ENCODE measurements at regions not wholly inside any gene's neighbourhood (a gene's known extent, or its start where the extent isn't known, plus 50 kb on each side); places are given as distances from the start of the nearest gene placed in this dataset.

DNA sequence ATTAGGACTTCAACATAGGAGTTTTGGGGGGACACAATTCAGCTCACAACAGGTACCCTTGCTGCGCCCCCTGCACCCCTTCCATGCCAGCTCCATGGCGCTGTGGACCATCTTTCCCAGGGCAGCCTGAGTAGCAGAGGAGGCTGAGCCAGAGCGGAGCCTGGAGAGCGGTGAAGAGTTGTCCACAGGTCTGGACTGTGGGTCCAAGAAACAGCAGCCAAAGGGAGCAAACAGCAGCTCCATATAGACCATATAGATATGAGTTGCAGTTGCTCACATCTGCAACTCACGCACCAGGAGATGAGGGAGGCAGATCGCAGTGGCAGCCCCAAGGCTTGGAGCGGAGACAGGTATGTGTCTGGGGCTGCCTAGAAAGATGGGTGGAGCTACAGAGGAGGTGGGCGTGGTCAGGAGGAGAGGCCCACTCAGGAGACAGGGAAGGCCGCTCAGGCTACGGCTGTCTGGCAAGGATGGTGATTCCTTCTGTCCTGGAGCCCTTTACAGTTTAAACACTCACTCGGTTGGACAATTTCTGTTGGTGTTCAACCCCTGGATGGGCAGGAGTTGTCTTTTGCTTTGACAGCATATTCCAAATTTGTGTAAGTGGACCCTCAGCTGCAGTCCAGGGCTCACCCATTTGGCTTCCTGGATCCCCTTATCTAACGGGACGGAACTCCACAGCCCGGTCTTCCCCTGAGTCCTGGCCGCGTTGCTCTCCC lies 155.1 kb downstream of the LPIN1 start:
- Histone ChIP-seq H3K27ac (ENCODE audit: low read length) (no peak overlapping the region), H3K9ac (ENCODE audit: low read depth, low read length) (no peak overlapping the region), H3K9me3 (ENCODE audit: insufficient read depth, low read depth, low read length) (no peaks in the 10 kb centered on the region), H3K36me3 (ENCODE audit: insufficient read depth, low read depth, low read length) (no peaks in the 10 kb centered on the region), H3K27me3 (ENCODE audit: insufficient read depth, low read length) (no peaks in the 10 kb centered on the region), H3K4me3 (ENCODE audit: low read length) (no peak overlapping the region), H3K4me1 (ENCODE audit: insufficient read depth, low read length) (peaks cover 6% of the 10 kb centered on the region; the same call in 1 of the 2 replicates)

DNA sequence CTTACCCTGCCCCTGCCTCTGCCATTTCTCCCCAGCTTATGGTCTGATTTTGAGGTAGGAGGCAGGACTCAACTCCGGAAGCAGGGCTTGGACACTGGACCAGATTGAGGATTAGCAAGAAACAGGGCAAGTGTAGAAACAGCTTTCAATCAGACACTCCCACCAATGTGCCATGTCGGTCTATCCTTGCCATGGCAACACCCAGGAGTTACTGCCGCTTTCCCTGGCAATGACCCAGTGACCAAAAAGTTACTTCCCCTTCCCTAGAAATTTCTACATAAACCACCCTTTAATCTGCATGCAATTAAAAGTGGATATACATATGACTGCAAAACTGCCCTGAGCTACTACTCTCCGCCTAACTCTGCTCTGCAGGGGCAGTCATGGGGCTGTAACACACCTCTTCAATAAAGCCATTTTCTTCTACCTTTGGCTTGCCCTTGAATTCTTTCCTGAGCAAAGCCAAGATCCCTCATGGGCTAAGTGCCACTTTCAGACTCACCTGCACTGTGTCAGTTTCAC lies 156.7 kb downstream of the LPIN1 start:
- no peaks in the 10 kb centered on the region for H3K27me3 ChIP-seq (ENCODE audit: insufficient read depth, low read length)
- H3K9me3 ChIP-seq (ENCODE audit: insufficient read depth, low read depth, low read length): no peaks in the 10 kb centered on the region
- no peak overlapping the region for H3K9ac ChIP-seq (ENCODE audit: low read depth, low read length)
- no peak overlapping the region for H3K27ac ChIP-seq (ENCODE audit: low read length)
- H3K4me3 ChIP-seq (ENCODE audit: low read length): no peak overlapping the region
- H3K4me1 ChIP-seq (ENCODE audit: insufficient read depth, low read length): no peaks in the 10 kb centered on the region
- H3K36me3 ChIP-seq (ENCODE audit: insufficient read depth, low read depth, low read length): no peaks in the 10 kb centered on the region

DNA sequence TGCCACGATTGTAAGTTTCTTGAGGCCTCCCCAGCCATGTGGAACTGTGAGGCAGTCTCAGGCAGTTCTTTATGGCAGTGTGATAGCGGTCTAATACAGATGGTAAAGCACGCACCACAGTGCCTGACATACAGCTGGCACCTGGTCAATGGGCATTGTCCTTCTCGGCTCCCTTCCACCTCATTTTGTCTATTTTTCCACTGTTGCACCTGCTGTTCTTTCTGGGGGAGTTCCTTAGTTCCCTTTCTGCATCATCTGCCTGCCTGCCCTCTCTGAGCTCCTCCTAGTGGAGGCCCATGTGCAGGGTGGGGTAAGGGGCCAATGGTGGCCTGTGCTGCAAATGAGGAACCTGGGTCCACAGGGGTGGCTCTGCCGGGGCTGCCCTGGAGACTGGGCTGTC lies 157.6 kb downstream of the LPIN1 start:
- Histone ChIP-seq H3K36me3 (ENCODE audit: insufficient read depth, low read depth, low read length) (no peaks in the 10 kb centered on the region), H3K27me3 (ENCODE audit: insufficient read depth, low read length) (no peaks in the 10 kb centered on the region), H3K9ac (ENCODE audit: low read depth, low read length) (no peak overlapping the region), H3K4me3 (ENCODE audit: low read length) (no peak overlapping the region), H3K9me3 (ENCODE audit: insufficient read depth, low read depth, low read length) (no peaks in the 10 kb centered on the region), H3K27ac (ENCODE audit: low read length) (no peak overlapping the region), H3K4me1 (ENCODE audit: insufficient read depth, low read length) (no peaks in the 10 kb centered on the region)

DNA sequence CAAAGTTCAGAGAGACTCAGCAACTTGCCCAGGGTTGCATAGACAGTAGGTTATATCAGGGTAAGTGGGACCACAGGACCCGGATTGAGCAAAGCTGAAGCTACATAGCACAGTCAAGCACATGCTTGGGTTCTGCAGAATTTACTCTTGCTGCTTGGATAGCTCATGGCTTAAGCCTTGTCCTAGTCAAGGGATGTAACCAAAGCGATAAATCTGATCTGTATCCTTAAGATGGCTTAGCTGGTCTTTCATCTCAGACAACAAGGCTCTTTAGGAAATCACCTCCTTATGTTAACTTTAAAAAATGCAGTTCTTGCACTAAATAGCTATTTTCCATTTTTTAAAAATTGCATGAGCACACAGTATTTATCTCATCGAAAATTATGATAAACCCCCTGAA lies 158.5 kb downstream of the LPIN1 start:
- Histone ChIP-seq H3K36me3 (ENCODE audit: insufficient read depth, low read depth, low read length) (no peaks in the 10 kb centered on the region), H3K9ac (ENCODE audit: low read depth, low read length) (no peak overlapping the region), H3K4me1 (ENCODE audit: insufficient read depth, low read length) (no peaks in the 10 kb centered on the region), H3K4me3 (ENCODE audit: low read length) (no peak overlapping the region), H3K27me3 (ENCODE audit: insufficient read depth, low read length) (no peaks in the 10 kb centered on the region), H3K9me3 (ENCODE audit: insufficient read depth, low read depth, low read length) (no peaks in the 10 kb centered on the region), H3K27ac (ENCODE audit: low read length) (no peak overlapping the region)

DNA sequence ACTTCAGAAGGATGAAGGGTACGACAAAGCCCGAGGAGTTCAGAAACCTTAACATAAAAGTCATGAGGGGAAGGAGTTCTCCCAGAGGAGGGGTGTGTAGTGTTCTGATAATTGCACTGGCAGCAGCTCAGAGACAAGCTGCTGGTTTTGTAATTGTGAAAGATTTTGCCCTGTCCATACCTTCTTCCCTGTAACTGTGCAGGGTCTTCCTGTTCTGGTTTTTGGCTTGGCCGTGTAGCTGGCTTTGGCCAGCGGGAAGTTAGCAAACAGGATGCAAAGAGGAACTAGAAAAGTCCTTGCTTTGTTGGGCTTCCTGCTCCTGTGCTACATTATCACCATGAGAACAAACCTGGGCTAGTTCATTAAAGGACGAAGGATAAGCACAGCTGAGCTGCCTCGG lies 160.8 kb downstream of the LPIN1 start:
- H3K4me1 ChIP-seq (ENCODE audit: insufficient read depth, low read length): no peaks in the 10 kb centered on the region
- H3K4me3 ChIP-seq (ENCODE audit: low read length): no peak overlapping the region
- H3K27ac ChIP-seq (ENCODE audit: low read length): no peak overlapping the region
- no peak overlapping the region for H3K9ac ChIP-seq (ENCODE audit: low read depth, low read length)
- no peaks in the 10 kb centered on the region for H3K27me3 ChIP-seq (ENCODE audit: insufficient read depth, low read length)
- H3K36me3 ChIP-seq (ENCODE audit: insufficient read depth, low read depth, low read length): no peaks in the 10 kb centered on the region
- no peaks in the 10 kb centered on the region for H3K9me3 ChIP-seq (ENCODE audit: insufficient read depth, low read depth, low read length)

DNA sequence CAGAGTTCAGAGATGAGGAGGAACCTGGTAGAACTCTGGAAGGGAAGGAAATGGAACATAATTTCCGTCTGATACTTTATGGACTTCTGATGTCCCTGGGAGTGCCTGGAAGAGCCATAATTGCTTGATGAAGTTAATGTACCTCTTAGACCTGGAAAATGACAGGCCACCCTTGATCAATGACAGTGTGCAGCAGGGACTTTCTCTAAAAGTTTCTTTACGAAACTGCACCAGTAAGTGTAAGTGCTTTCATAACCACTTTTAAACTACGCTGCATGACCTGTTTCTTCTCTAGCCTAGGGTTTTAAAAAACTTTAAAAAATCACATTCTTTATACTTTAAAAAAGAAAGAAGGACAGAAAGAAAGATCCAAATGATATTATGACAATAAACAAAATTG lies 164.5 kb downstream of the LPIN1 start:
- no peaks in the 10 kb centered on the region for H3K4me1 ChIP-seq (ENCODE audit: insufficient read depth, low read length)
- no peak overlapping the region for H3K9ac ChIP-seq (ENCODE audit: low read depth, low read length)
- H3K27ac ChIP-seq (ENCODE audit: low read length): no peak overlapping the region
- H3K9me3 ChIP-seq (ENCODE audit: insufficient read depth, low read depth, low read length): no peaks in the 10 kb centered on the region
- H3K4me3 ChIP-seq (ENCODE audit: low read length): no peak overlapping the region
- H3K27me3 ChIP-seq (ENCODE audit: insufficient read depth, low read length): no peaks in the 10 kb centered on the region
- no peaks in the 10 kb centered on the region for H3K36me3 ChIP-seq (ENCODE audit: insufficient read depth, low read depth, low read length)

DNA sequence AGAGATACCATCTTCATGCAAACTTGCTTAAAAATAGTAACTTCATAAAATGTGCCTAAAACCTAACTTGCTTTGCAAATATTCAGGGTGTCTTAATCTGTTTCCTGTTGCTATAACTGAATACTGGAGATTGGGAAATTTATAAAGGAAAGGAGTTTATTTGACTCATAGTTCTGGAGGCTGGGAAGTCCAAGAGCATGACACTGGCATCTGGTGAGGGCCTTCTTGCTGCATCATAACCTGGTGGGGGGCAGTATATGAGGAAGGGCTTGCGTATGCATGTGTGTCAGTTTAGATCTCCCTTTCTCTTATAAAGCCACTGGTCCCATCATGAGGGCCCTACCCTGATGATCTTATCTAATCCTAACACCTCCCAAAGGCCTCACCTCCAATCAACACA lies 166.5 kb downstream of the LPIN1 start:
- Histone ChIP-seq H3K4me1 (ENCODE audit: insufficient read depth, low read length) (no peaks in the 10 kb centered on the region), H3K36me3 (ENCODE audit: insufficient read depth, low read depth, low read length) (no peaks in the 10 kb centered on the region), H3K27me3 (ENCODE audit: insufficient read depth, low read length) (no peaks in the 10 kb centered on the region), H3K4me3 (ENCODE audit: low read length) (no peak overlapping the region), H3K9ac (ENCODE audit: low read depth, low read length) (no peak overlapping the region), H3K27ac (ENCODE audit: low read length) (no peak overlapping the region), H3K9me3 (ENCODE audit: insufficient read depth, low read depth, low read length) (no peaks in the 10 kb centered on the region)

DNA sequence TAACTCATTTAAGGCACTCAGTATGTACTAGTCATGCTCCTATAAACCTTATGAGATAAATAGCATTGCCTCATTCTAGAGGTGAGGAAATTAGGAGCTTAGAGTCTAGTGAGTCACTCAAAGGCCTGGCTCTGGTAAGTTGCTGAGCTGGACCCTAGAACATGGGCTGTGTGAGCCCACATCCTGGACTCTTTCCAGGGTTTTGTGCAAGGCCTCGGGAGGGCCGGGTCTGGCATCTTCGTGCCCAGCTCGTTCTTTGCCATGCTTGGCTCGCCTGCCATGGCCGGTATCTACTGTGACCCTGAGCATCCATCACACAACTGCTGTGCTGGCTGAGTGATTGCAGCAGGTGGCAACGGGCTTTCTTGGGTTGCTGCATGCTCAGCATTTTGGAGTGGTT lies 168.0 kb downstream of the LPIN1 start:
- Histone ChIP-seq H3K9ac (ENCODE audit: low read depth, low read length) (no peak overlapping the region), H3K9me3 (ENCODE audit: insufficient read depth, low read depth, low read length) (no peaks in the 10 kb centered on the region), H3K27me3 (ENCODE audit: insufficient read depth, low read length) (no peaks in the 10 kb centered on the region), H3K36me3 (ENCODE audit: insufficient read depth, low read depth, low read length) (no peaks in the 10 kb centered on the region), H3K27ac (ENCODE audit: low read length) (no peak overlapping the region), H3K4me1 (ENCODE audit: insufficient read depth, low read length) (no peaks in the 10 kb centered on the region), H3K4me3 (ENCODE audit: low read length) (no peak overlapping the region)

DNA sequence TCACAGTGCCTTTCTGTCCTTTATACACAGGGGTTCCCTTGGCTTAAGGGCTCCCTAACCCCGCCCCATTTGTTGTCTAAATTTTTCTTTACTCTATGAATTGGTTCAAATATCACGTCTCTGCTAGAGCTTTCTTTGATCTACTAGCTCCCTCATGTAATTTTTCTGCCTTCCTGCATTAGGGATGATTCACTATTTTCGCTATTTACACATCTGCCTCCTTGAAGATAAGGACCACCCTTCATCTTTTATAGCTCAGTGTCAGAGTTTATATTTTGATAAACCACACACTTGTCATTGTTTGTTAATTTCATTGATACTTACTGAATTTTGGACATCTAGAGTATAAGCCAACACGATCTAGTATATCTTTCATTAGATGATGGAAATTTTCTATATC lies 169.2 kb downstream of the LPIN1 start:
- Histone ChIP-seq H3K4me1 (ENCODE audit: insufficient read depth, low read length) (no peaks in the 10 kb centered on the region; the same call in 1 of the 2 replicates), H3K27ac (ENCODE audit: low read length) (no peak overlapping the region), H3K9me3 (ENCODE audit: insufficient read depth, low read depth, low read length) (no peaks in the 10 kb centered on the region), H3K4me3 (ENCODE audit: low read length) (no peak overlapping the region), H3K9ac (ENCODE audit: low read depth, low read length) (no peak overlapping the region), H3K27me3 (ENCODE audit: insufficient read depth, low read length) (no peaks in the 10 kb centered on the region), H3K36me3 (ENCODE audit: insufficient read depth, low read depth, low read length) (no peaks in the 10 kb centered on the region)

DNA sequence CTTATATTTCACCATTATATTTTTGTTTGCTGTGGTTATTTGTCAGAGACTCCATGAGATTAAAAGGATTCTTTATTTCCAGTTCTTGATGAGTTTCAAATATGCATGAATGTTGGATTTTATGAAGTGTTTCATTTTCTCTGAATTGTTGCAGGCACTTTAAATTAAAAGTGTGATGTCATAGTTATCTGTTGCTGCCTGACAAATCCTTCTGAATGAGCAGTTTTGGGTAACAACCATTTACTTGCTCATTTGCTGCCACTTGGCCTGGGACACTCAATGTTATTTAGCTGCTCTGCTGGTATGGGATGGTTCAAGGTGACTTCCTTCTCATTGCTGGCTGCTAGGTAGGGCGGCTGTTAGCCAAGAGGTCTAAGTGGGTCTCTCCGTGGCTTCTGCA lies 173.5 kb downstream of the LPIN1 start:
- no peak overlapping the region for H3K4me3 ChIP-seq (ENCODE audit: low read length)
- H3K27ac ChIP-seq (ENCODE audit: low read length): no peak overlapping the region
- H3K4me1 ChIP-seq (ENCODE audit: insufficient read depth, low read length): peaks cover 11% of the 10 kb centered on the region; the same call in 1 of the 2 replicates
- no peak overlapping the region for H3K9ac ChIP-seq (ENCODE audit: low read depth, low read length)
- no peaks in the 10 kb centered on the region for H3K27me3 ChIP-seq (ENCODE audit: insufficient read depth, low read length)
- no peaks in the 10 kb centered on the region for H3K9me3 ChIP-seq (ENCODE audit: insufficient read depth, low read depth, low read length)
- no peaks in the 10 kb centered on the region for H3K36me3 ChIP-seq (ENCODE audit: insufficient read depth, low read depth, low read length)

DNA sequence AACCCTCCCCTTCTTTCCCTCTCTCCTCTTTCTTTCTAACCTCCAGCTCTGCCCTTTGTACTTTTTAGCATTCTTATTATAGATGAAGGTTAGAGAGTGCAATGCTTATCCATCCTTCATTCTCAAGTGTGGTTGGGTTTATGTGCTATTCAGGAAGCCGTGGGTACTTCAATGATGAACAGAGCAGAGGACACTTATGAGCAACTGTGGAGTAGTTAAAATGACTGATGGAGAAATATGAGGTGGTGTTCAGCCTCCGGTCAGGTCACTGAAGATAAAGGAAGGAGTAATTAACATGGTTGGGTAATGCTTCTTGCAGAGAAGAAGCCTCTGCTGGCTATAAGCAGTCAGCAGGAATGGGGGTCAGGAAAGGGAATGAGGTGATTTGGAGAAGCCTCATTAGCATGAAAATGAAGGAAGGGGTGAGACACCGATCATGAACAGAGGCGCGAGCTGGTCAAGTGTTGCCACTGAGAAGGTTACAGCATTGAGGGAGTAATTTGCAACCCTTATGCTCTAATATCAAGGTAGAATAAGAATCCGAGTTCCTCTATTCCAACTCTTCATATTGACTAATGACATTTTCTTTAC lies 174.7 kb downstream of the LPIN1 start:
- Histone ChIP-seq H3K4me3 (ENCODE audit: low read length) (peak overlapping the region; percentile 19; the same call in 1 of the 2 replicates), H3K36me3 (ENCODE audit: insufficient read depth, low read depth, low read length) (no peaks in the 10 kb centered on the region), H3K9me3 (ENCODE audit: insufficient read depth, low read depth, low read length) (no peaks in the 10 kb centered on the region), H3K4me1 (ENCODE audit: insufficient read depth, low read length) (peaks cover 11% of the 10 kb centered on the region; the same call in 1 of the 2 replicates), H3K9ac (ENCODE audit: low read depth, low read length) (no peak overlapping the region), H3K27ac (ENCODE audit: low read length) (no peak overlapping the region), H3K27me3 (ENCODE audit: insufficient read depth, low read length) (no peaks in the 10 kb centered on the region)

DNA sequence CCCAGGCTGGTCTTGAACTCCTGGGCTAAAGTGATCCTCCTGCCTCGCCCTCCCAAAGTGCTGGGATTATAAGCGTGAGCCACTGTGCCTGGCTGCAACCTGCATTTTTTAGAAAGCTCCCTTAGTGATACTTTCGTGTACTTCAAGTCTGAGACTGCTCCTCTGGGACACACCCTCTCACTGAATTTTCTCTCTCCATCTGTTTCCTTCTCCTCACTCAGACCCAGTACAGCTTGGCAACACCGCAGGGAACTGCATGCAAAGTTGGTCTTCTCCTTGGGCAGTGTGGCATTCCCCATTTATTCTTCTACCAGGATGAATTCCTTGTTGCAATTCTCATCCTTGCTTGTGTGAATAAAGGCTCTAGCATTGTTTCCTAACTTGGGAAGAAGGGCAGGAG lies 175.9 kb downstream of the LPIN1 start:
- Histone ChIP-seq H3K4me1 (ENCODE audit: insufficient read depth, low read length) (peaks cover 11% of the 10 kb centered on the region; the same call in 1 of the 2 replicates), H3K36me3 (ENCODE audit: insufficient read depth, low read depth, low read length) (no peaks in the 10 kb centered on the region), H3K27me3 (ENCODE audit: insufficient read depth, low read length) (no peaks in the 10 kb centered on the region), H3K9me3 (ENCODE audit: insufficient read depth, low read depth, low read length) (no peaks in the 10 kb centered on the region), H3K9ac (ENCODE audit: low read depth, low read length) (no peak overlapping the region), H3K4me3 (ENCODE audit: low read length) (no peak overlapping the region), H3K27ac (ENCODE audit: low read length) (no peak overlapping the region)
